ENCODE measurements at regions not wholly inside any gene's neighbourhood (a gene's known extent, or its start where the extent isn't known, plus 50 kb on each side); places are given as distances from the start of the nearest gene placed in this dataset.

DNA sequence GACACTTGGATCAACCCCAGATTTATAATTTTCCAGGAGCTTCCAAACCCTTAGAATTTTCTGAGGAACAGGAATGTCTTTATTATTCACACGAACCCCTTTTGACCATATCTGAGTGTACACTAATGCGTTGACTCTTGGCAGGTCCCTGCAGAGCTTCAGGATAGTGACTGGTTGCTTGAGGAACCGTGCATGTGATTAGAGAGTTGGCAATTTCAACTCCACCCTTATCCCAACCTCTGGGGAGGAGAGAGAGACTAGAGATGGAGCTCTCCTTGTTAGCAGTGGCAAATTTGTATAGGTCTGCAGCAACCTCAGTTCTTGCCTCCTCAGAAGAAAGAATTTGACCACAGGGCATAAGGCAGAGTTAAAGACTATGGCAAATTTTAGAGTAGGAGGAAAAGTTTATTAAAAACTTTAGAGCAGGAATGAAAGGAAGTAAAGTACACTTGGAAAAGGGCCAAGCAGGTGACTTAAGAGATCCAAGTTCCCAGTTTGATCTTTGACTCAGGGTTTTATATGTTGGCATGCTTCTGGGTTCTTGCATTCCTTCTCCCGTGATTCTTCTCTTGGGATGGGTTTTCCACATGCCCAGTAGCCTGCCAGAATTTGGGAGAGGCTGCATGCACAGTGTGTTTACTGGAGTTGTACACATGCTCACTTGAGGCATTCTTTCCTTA, 93.8 kb upstream of the ETV3 start:
- TF ChIP-seq, protein P1, sequence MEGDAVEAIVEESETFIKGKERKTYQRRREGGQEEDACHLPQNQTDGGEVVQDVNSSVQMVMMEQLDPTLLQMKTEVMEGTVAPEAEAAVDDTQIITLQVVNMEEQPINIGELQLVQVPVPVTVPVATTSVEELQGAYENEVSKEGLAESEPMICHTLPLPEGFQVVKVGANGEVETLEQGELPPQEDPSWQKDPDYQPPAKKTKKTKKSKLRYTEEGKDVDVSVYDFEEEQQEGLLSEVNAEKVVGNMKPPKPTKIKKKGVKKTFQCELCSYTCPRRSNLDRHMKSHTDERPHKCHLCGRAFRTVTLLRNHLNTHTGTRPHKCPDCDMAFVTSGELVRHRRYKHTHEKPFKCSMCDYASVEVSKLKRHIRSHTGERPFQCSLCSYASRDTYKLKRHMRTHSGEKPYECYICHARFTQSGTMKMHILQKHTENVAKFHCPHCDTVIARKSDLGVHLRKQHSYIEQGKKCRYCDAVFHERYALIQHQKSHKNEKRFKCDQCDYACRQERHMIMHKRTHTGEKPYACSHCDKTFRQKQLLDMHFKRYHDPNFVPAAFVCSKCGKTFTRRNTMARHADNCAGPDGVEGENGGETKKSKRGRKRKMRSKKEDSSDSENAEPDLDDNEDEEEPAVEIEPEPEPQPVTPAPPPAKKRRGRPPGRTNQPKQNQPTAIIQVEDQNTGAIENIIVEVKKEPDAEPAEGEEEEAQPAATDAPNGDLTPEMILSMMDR (conservative IDR thresholded peaks at IDR 0.05; ENCODE audit: low read depth, low read length), result no peak
- TF ChIP-seq RAD21 (IDR thresholded peaks at IDR 0.05; ENCODE audit: low read length) (no peak), POLR2A (IDR thresholded peaks at IDR 0.05; ENCODE audit: low read depth, low read length) (no peak), MXI1 (IDR thresholded peaks at IDR 0.05; ENCODE audit: borderline replicate concordance, low read depth, low read length) (no peak), FOS (IDR thresholded peaks at IDR 0.05; ENCODE audit: low read depth, low read length) (no peak), MAZ (IDR thresholded peaks at IDR 0.05; ENCODE audit: borderline replicate concordance, low read depth, low read length) (no peak), BHLHE40 (IDR thresholded peaks at IDR 0.05; ENCODE audit: low read depth, low read length) (no peak), CHD1 (IDR thresholded peaks at IDR 0.05; ENCODE audit: low read depth, low read length) (no peak), SMC3 (IDR thresholded peaks at IDR 0.05; ENCODE audit: low read depth, low read length) (no peak), NFE2L2 (IDR thresholded peaks at IDR 0.05; ENCODE audit: low read depth, low read length) (no peak), MAFK (IDR thresholded peaks at IDR 0.05; ENCODE audit: low read depth, low read length) (no peak)
- TF ChIP-seq, protein P2, sequence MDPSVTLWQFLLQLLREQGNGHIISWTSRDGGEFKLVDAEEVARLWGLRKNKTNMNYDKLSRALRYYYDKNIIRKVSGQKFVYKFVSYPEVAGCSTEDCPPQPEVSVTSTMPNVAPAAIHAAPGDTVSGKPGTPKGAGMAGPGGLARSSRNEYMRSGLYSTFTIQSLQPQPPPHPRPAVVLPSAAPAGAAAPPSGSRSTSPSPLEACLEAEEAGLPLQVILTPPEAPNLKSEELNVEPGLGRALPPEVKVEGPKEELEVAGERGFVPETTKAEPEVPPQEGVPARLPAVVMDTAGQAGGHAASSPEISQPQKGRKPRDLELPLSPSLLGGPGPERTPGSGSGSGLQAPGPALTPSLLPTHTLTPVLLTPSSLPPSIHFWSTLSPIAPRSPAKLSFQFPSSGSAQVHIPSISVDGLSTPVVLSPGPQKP (IDR thresholded peaks at IDR 0.05; ENCODE audit: borderline replicate concordance, low read depth, low read length), result no peak
- TF ChIP-seq, protein P3, sequence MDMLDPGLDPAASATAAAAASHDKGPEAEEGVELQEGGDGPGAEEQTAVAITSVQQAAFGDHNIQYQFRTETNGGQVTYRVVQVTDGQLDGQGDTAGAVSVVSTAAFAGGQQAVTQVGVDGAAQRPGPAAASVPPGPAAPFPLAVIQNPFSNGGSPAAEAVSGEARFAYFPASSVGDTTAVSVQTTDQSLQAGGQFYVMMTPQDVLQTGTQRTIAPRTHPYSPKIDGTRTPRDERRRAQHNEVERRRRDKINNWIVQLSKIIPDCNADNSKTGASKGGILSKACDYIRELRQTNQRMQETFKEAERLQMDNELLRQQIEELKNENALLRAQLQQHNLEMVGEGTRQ (IDR thresholded peaks at IDR 0.05; ENCODE audit: low read depth, low read length), result no peak
